ENCODE measurements at regions not wholly inside any gene's neighbourhood (a gene's known extent, or its start where the extent isn't known, plus 50 kb on each side); places are given as distances from the start of the nearest gene placed in this dataset.

DNA sequence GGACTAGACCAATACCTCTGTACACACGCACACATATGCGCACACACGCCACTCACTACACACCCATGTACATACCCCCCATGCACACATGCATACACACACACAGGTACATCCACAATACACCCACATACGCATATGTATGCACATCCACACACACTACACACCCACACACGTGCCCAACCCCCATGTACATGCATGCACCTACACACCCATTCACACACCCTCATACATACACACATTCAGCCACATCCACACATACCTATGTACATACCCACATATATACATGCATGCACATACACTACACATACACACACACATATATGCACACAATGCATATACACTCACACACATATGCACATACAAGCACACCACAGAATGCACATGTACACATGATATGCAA is 107.1 kb downstream of the GADD45G start:
- Histone ChIP-seq H3K9ac (ENCODE audit: control insufficient read depth, extremely low read depth, insufficient read depth, low read length) (no peak overlapping the region), H2AFZ (ENCODE audit: control insufficient read depth, low read length) (no peak overlapping the region), H3K36me3 (ENCODE audit: control insufficient read depth in 2 of 2, extremely low read depth in 1 of 2, insufficient read depth in 2 of 2, low read length in 2 of 2) (no peaks in the 10 kb centered on the region), H3K79me2 (ENCODE audit: control insufficient read depth, insufficient read depth, low read length) (no peaks in the 10 kb centered on the region), H3K4me3 (ENCODE audit: control insufficient read depth in 2 of 3, extremely low read depth in 1 of 3, insufficient read depth in 2 of 3, low read depth in 1 of 3, low read length in 3 of 3) (no peak overlapping the region), H3K4me1 (ENCODE audit: control insufficient read depth, extremely low read depth, insufficient read depth, low read length) (no peaks in the 10 kb centered on the region), H3K4me2 (ENCODE audit: control insufficient read depth, extremely low read depth, insufficient read depth, low read depth, low read length) (no peak overlapping the region), H3K9me3 (ENCODE audit: control insufficient read depth, low read depth, low read length) (no peaks in the 10 kb centered on the region), H3K27me3 (ENCODE audit: control insufficient read depth, extremely low read depth, insufficient read depth, low read length) (peaks cover under 1% of the 10 kb centered on the region), H3K27ac (ENCODE audit: control insufficient read depth, insufficient read depth, low read length) (no peak overlapping the region), H3K9me1 (ENCODE audit: control insufficient read depth, extremely low read depth, insufficient read depth, low read length) (no peaks in the 10 kb centered on the region), H4K20me1 (ENCODE audit: control insufficient read depth, extremely low read depth, insufficient read depth, low read length) (no peaks in the 10 kb centered on the region)
- DNase-seq (ENCODE audit: low read depth, low spot score) = no peak
- dilution Hi-C loops (cut with MboI; ENCODE audit: extremely low pct_ligation_motif_present, low sequenced_read_pairs) = no loop called here
- no peak for FAIRE-seq
- TF ChIP-seq, protein P1, sequence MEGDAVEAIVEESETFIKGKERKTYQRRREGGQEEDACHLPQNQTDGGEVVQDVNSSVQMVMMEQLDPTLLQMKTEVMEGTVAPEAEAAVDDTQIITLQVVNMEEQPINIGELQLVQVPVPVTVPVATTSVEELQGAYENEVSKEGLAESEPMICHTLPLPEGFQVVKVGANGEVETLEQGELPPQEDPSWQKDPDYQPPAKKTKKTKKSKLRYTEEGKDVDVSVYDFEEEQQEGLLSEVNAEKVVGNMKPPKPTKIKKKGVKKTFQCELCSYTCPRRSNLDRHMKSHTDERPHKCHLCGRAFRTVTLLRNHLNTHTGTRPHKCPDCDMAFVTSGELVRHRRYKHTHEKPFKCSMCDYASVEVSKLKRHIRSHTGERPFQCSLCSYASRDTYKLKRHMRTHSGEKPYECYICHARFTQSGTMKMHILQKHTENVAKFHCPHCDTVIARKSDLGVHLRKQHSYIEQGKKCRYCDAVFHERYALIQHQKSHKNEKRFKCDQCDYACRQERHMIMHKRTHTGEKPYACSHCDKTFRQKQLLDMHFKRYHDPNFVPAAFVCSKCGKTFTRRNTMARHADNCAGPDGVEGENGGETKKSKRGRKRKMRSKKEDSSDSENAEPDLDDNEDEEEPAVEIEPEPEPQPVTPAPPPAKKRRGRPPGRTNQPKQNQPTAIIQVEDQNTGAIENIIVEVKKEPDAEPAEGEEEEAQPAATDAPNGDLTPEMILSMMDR (optimal IDR thresholded peaks at IDR 0.05 in 1 of 3, IDR thresholded peaks at IDR 0.05 in 1 of 3, conservative IDR thresholded peaks at IDR 0.05 in 1 of 3; ENCODE audit: extremely low read depth in 1 of 3, insufficient read depth in 2 of 3, low read length in 3 of 3) = no peak
- no peak for TF ChIP-seq EZH2 (IDR thresholded peaks at IDR 0.05; ENCODE audit: low read length)

DNA sequence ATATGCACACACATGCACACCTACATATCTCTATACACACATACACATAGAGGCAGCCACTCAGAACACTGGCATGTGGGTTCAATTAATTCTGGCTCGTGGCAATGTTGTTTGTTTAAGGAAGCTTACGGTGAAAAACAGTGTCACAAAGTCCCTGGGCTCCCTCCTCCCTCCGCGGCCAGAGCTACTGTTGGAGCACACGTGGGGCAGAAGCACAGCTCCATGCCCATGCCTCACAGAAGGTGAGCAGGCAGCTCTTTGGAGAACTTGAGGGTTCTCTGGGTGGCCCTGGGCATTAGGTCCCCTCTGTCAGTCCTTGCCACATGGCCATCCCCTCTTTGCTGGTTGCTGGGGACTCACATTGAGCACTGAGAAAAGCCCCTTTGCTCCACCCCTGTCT is 107.5 kb downstream of the GADD45G start:
- Histone ChIP-seq H3K36me3 (ENCODE audit: control insufficient read depth in 2 of 2, extremely low read depth in 1 of 2, insufficient read depth in 2 of 2, low read length in 2 of 2) (no peaks in the 10 kb centered on the region), H3K9me3 (ENCODE audit: control insufficient read depth, low read depth, low read length) (no peaks in the 10 kb centered on the region), H3K9ac (ENCODE audit: control insufficient read depth, extremely low read depth, insufficient read depth, low read length) (no peak overlapping the region), H3K4me2 (ENCODE audit: control insufficient read depth, extremely low read depth, insufficient read depth, low read depth, low read length) (no peak overlapping the region), H3K4me3 (ENCODE audit: control insufficient read depth in 2 of 3, extremely low read depth in 1 of 3, insufficient read depth in 2 of 3, low read depth in 1 of 3, low read length in 3 of 3) (no peak overlapping the region), H3K27me3 (ENCODE audit: control insufficient read depth, extremely low read depth, insufficient read depth, low read length) (no peaks in the 10 kb centered on the region), H4K20me1 (ENCODE audit: control insufficient read depth, extremely low read depth, insufficient read depth, low read length) (no peaks in the 10 kb centered on the region), H3K4me1 (ENCODE audit: control insufficient read depth, extremely low read depth, insufficient read depth, low read length) (no peaks in the 10 kb centered on the region), H3K79me2 (ENCODE audit: control insufficient read depth, insufficient read depth, low read length) (no peaks in the 10 kb centered on the region), H3K9me1 (ENCODE audit: control insufficient read depth, extremely low read depth, insufficient read depth, low read length) (no peaks in the 10 kb centered on the region), H2AFZ (ENCODE audit: control insufficient read depth, low read length) (no peak overlapping the region), H3K27ac (ENCODE audit: control insufficient read depth, insufficient read depth, low read length) (no peak overlapping the region)
- DNase-seq (ENCODE audit: low read depth, low spot score) (no peak), FAIRE-seq (no peak)
- TF ChIP-seq EZH2 (IDR thresholded peaks at IDR 0.05; ENCODE audit: low read length) = no peak
- TF ChIP-seq, protein P1 (optimal IDR thresholded peaks at IDR 0.05 in 1 of 3, IDR thresholded peaks at IDR 0.05 in 1 of 3, conservative IDR thresholded peaks at IDR 0.05 in 1 of 3; ENCODE audit: extremely low read depth in 1 of 3, insufficient read depth in 2 of 3, low read length in 3 of 3) = no peak
- dilution Hi-C loops (cut with MboI; ENCODE audit: extremely low pct_ligation_motif_present, low sequenced_read_pairs) = no loop called here

Measured in keratinocyte (primary cell).